ENCODE measurements at regions not wholly inside any gene's neighbourhood (a gene's known extent, or its start where the extent isn't known, plus 50 kb on each side); places are given as distances from the start of the nearest gene placed in this dataset.
A peak's percentile ranks its signal among the peaks of the same experiment; 100 is the strongest.

GRCh38 chr5:175765858-175766257 lies 105.5 kb upstream of the CPLX2 start:
- no peak for DNase-seq

GRCh38 chr5:175766963-175767362 lies 104.4 kb upstream of the CPLX2 start:
- DNase-seq = no peak

- DNase-seq = no peak
Observed at GRCh38 chr5:175772747-175773533, 98.4 kb upstream of the CPLX2 start.

- DNase-seq = no peak
Observed at GRCh38 chr5:175773534-175774070, 97.8 kb upstream of the CPLX2 start.

- DNase-seq = no peak
Observed at GRCh38 chr5:175775416-175775815, 96.0 kb upstream of the CPLX2 start.

GRCh38 chr5:175778951-175779503 lies 92.4 kb upstream of the CPLX2 start:
- DNase-seq = no peak

- DNase-seq = no peak
Observed at GRCh38 chr5:175783739-175784138, 87.6 kb upstream of the CPLX2 start.

GRCh38 chr5:175784230-175784629 lies 87.1 kb upstream of the CPLX2 start:
- DNase-seq = no peak

- no peak for DNase-seq
Observed at GRCh38 chr5:175785681-175786080, 85.7 kb upstream of the CPLX2 start.

- DNase-seq = no peak
Observed at GRCh38 chr5:175788155-175788787, 83.1 kb upstream of the CPLX2 start.

GRCh38 chr5:175789670-175790069 lies 81.7 kb upstream of the CPLX2 start:
- DNase-seq = no peak

GRCh38 chr5:175790796-175791195 lies 80.6 kb upstream of the CPLX2 start:
- no peak for DNase-seq

GRCh38 chr5:175795959-175796358 lies 75.4 kb upstream of the CPLX2 start:
- DNase-seq = no peak

- DNase-seq = peak; percentile 47
Observed at GRCh38 chr5:175796536-175797499, 74.6 kb upstream of the CPLX2 start.

- DNase-seq = no peak
Observed at GRCh38 chr5:175797521-175798038, 73.8 kb upstream of the CPLX2 start.

GRCh38 chr5:175798626-175799025 lies 72.8 kb upstream of the CPLX2 start:
- DNase-seq = no peak

GRCh38 chr5:175800656-175801081 lies 70.7 kb upstream of the CPLX2 start:
- DNase-seq = no peak

GRCh38 chr5:175802361-175802760 lies 69.0 kb upstream of the CPLX2 start:
- no peak for DNase-seq

GRCh38 chr5:175803254-175803653 lies 68.1 kb upstream of the CPLX2 start:
- no peak for DNase-seq

- no peak for DNase-seq
Observed at GRCh38 chr5:175803736-175804454, 67.5 kb upstream of the CPLX2 start.

- no peak for DNase-seq
Observed at GRCh38 chr5:175805256-175806011, 65.9 kb upstream of the CPLX2 start.

All from CD4-positive, alpha-beta T cell treated with Interleukin-4 for 4 hours (primary cell).